Urinary bladder (tissue), 3 donors: ENCODE measurements at regions not wholly inside any gene's neighbourhood (a gene's known extent, or its start where the extent isn't known, plus 50 kb on each side); places are given as distances from the start of the nearest gene placed in this dataset.

Experiments used
- DNase-seq: peaks from one replicate; pipeline ENCODE4 v3.0.0-alpha.2; 2015; ENCODE audit errors: extremely low spot score
- H3K27ac ChIP-seq: one replicate; pipeline ENCODE4 v1.5.1; 2013; ENCODE audit warnings: low read depth, mild to moderate bottlenecking, moderate library complexity
- H3K36me3 ChIP-seq: one replicate; pipeline ENCODE4 v1.6.1; 2013; ENCODE audit warnings: mild to moderate bottlenecking, moderate library complexity; ENCODE audit not compliant: insufficient read depth
- H3K4me1 ChIP-seq: one replicate; pipeline ENCODE4 v1.6.1; 2013; ENCODE audit warnings: mild to moderate bottlenecking, moderate library complexity; ENCODE audit not compliant: insufficient read depth
- H3K4me3 ChIP-seq: one replicate; pipeline ENCODE4 v1.5.1; 2013; ENCODE audit warnings: low read depth, low read length
- WGBS: extraction: QIAGEN DNeasy Blood & Tissue Kit; methylation state at CpG from one replicate; pipeline ENCODE4 v1.1.7; 2013; 5-methylcytosine and 5-hydroxymethylcytosine counted together
- donor health status: healthy with polysubstance abuse.
- donor health status: healthy.

- no peak for DNase-seq
- WGBS: 64% methylated on average over 1 of the region's 1 CpG
- Histone ChIP-seq H3K27ac (no peak overlapping the region), H3K4me3 (no peak overlapping the region), H3K4me1 (no peaks in the 10 kb centered on the region), H3K36me3 (no peaks in the 10 kb centered on the region)
Measured at GRCh38 chr3:83842511-83842910, 1116.3 kb upstream of the CADM2 start.

DNA sequence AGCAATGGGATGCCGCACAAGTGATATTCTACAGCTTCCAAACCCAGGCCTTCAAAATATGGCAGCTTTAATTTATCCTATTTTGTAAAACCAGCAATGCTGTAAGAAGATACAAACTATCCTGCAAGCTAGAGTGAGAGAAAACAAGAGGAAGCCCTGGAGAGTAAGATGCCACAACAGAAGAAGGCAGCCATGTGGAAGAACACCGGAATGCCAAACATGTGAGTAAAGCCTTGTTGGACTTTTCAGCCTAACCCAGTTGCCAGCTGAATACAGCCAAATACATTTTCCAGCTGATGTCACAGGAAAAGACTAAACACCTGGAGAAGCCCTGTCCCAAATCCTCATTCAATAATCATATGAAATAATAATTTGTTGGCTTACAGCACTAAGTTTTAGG, 1115.1 kb upstream of the CADM2 start:
- H3K4me3 ChIP-seq: no peak overlapping the region

GRCh38 chr3:83849106-83849730, 1109.6 kb upstream of the CADM2 start:
- Histone ChIP-seq H3K36me3 (no peaks in the 10 kb centered on the region), H3K4me1 (no peaks in the 10 kb centered on the region), H3K27ac (no peak overlapping the region), H3K4me3 (no peak overlapping the region)
- DNase-seq: no peak
- WGBS: 81% methylated on average over 1 of the region's 1 CpG

More for the DNA sequence above, 1115.1 kb upstream of the CADM2 start:
- no peaks in the 10 kb centered on the region for H3K36me3 ChIP-seq
- 90% methylated on average over 2 of the region's 2 CpGs for WGBS
- no peak for DNase-seq
- H3K27ac ChIP-seq: no peak overlapping the region
- no peaks in the 10 kb centered on the region for H3K4me1 ChIP-seq

DNA sequence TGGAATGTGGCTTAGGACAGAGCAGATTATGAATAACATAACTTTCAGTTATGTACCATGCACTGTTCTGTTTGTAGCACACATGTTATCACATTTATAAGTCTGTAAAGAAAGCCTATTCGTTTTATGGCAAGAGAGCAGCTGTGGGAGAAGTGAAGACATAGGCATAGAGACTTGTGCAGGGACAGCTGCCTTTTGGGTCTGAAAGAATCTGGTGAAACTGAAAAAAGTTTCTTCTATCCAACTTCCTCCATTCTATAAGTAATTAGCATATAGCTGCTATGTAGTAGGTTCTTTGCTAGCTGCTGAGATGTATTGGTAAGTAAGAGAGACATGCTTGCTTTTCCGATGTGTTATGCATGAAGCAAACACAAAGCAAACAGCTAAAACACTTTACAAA, 1095.4 kb upstream of the CADM2 start:
- DNase-seq: no peak
- Histone ChIP-seq H3K4me3 (no peak overlapping the region), H3K4me1 (no peaks in the 10 kb centered on the region), H3K27ac (no peak overlapping the region), H3K36me3 (no peaks in the 10 kb centered on the region)
- WGBS: 57% methylated on average over 2 of the region's 2 CpGs

- 79% methylated on average over 2 of the region's 2 CpGs for WGBS
- no peak overlapping the region for H3K27ac ChIP-seq
- no peak for DNase-seq
- H3K4me3 ChIP-seq: no peak overlapping the region
- no peaks in the 10 kb centered on the region for H3K36me3 ChIP-seq
- H3K4me1 ChIP-seq: no peaks in the 10 kb centered on the region
Measured at GRCh38 chr3:83868909-83869567, 1089.8 kb upstream of the CADM2 start.

GRCh38 chr3:83873550-83873949, 1085.2 kb upstream of the CADM2 start:
- DNase-seq: no peak
- Histone ChIP-seq H3K27ac (no peak overlapping the region), H3K4me3 (no peak overlapping the region), H3K4me1 (no peaks in the 10 kb centered on the region), H3K36me3 (no peaks in the 10 kb centered on the region)
- WGBS: 54% methylated on average over 2 of the region's 2 CpGs

GRCh38 chr3:83877910-83878309, 1080.9 kb upstream of the CADM2 start:
- 57% methylated on average over 3 of the region's 3 CpGs for WGBS
- Histone ChIP-seq H3K4me3 (no peak overlapping the region), H3K36me3 (no peaks in the 10 kb centered on the region), H3K27ac (no peak overlapping the region), H3K4me1 (no peaks in the 10 kb centered on the region)
- DNase-seq: no peak

DNA sequence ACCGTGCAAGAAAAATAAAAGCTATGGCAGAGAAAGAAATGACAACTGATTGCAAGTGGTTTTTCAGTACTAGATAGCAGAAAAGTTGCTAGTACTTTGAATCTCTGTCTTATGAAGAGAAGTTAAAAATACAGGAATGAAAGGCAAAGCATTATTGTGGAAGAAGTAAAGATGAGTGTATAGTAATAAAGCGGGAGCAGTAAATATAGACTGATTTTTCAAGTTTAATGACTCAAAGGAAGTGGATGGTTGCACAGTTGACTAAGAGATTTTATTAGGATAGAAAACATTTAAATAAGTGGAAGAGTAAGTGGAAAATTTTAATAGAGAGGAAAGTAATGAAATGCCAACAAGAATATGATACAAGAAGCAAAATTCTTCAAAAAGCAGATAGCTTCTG, 1076.1 kb upstream of the CADM2 start:
- H3K4me1 ChIP-seq: no peaks in the 10 kb centered on the region

GRCh38 chr3:83890039-83890762, 1068.6 kb upstream of the CADM2 start:
- DNase-seq: no peak
- Histone ChIP-seq H3K4me1 (no peaks in the 10 kb centered on the region), H3K4me3 (no peak overlapping the region), H3K36me3 (no peaks in the 10 kb centered on the region), H3K27ac (no peak overlapping the region)
- 78% methylated on average over 1 of the region's 1 CpG for WGBS

More for the DNA sequence above, 1076.1 kb upstream of the CADM2 start:
- H3K36me3 ChIP-seq: no peaks in the 10 kb centered on the region
- no peak for DNase-seq
- whole genome bisulfite sequencing: 94% methylated on average over 2 of the region's 2 CpGs
- H3K4me3 ChIP-seq: no peak overlapping the region
- H3K27ac ChIP-seq: no peak overlapping the region

DNA sequence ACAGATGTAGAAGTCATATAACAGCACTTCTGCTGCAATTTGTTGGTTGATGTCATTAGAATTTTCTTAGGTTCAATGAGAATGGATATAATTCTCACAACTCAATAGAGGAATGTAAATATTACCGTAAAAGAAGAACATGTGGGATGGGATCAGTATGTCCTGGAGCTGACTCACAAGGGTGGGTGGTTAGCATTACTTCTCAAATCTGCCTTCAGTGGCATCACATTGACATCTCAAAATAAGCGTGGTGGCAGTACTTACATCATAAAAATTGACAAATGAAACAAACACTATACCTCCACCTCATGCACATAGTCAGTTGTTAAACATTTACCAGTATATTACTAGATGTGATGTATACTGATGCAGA, 1068.0 kb upstream of the CADM2 start:
- H3K4me3 ChIP-seq: no peak overlapping the region
- H3K36me3 ChIP-seq: no peaks in the 10 kb centered on the region
- no peak for DNase-seq
- 71% methylated on average over 2 of the region's 2 CpGs for WGBS
- no peaks in the 10 kb centered on the region for H3K4me1 ChIP-seq
- no peak overlapping the region for H3K27ac ChIP-seq

DNA sequence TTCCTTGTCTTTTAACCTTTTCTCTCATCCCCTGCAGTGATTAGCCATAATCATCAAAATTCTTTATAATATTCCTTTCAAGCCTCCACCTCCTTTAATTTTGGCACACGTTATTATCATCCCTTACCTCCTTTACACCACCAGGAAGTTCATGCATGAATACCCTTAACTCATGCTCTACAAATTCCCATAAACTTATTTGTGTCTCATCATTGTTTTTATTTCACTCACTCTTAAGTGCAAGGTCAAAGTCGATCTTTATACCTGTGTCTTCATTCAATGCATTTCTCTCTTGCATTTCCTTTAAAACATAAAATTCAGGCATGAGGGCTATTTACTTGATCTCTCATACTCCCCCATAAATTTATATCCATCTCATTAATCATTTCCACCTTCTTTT, 1064.6 kb upstream of the CADM2 start:
- WGBS: 69% methylated on average over 2 of the region's 2 CpGs

GRCh38 chr3:83895892-83896291, 1062.9 kb upstream of the CADM2 start:
- no peak overlapping the region for H3K27ac ChIP-seq
- no peak for DNase-seq
- H3K4me3 ChIP-seq: no peak overlapping the region
- no peaks in the 10 kb centered on the region for H3K4me1 ChIP-seq
- no peaks in the 10 kb centered on the region for H3K36me3 ChIP-seq
- WGBS: 0% methylated on average over 1 of the region's 1 CpG

More for the DNA sequence above, 1064.6 kb upstream of the CADM2 start:
- Histone ChIP-seq H3K4me3 (no peak overlapping the region), H3K27ac (no peak overlapping the region), H3K4me1 (no peaks in the 10 kb centered on the region), H3K36me3 (no peaks in the 10 kb centered on the region)
- no peak for DNase-seq

DNA sequence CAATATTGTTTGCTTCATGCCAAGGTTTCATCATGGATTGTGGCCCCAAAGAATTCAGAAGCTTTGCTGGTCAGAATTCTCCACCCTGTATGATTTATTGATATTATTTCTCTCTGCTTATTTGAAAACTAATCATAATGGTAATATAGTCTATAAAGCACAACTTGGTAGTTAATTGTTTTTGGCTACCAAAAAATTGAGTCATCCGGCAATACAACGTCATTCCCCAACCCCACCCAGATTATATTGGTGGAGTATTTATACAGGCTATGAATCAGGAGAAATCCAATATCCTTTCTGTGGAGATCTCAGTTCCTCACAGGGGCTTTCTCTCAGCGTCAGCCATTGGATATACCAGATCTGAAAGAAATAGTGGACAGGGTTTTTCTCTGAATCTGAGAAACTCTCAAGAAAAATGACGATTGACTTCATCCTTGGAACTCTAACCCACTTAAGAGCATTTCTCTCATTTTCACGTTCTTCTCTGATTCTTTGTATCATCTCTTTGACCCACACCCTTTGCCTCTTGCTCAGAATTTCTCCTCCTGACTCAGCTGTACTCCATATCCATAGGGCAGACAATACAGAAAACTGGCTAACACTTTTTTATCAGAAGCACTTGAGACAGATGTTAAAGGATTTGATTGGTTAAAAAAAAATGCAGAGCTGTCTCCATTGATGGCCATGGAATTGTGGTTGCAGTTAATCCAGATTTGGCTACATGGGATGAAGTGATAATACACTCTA, 1055.8 kb upstream of the CADM2 start:
- 81% methylated on average over 5 of the region's 5 CpGs for WGBS
- Histone ChIP-seq H3K4me3 (no peak overlapping the region), H3K4me1 (no peaks in the 10 kb centered on the region), H3K27ac (no peak overlapping the region), H3K36me3 (no peaks in the 10 kb centered on the region)
- DNase-seq: no peak
